Keratinocyte (primary cell): ENCODE measurements at regions not wholly inside any gene's neighbourhood (a gene's known extent, or its start where the extent isn't known, plus 50 kb on each side); places are given as distances from the start of the nearest gene placed in this dataset.

ENCODE experiments used
- DNase-seq: peaks from one replicate; pipeline ENCODE4 v3.0.0-alpha.2; 2011; ENCODE audit warnings: low read depth, missing footprints, low spot score
- FAIRE-seq: peaks from 2 replicates; lab custom pipeline; 2011; peaks lifted over from hg19 to GRCh38; lab: Jason Lieb, UNC
- H2AFZ ChIP-seq: 2 replicates; pipeline ENCODE4 v1.6.0; 2012; ENCODE audit warnings: low read length, control low read depth, inconsistent platforms; ENCODE audit not compliant: control insufficient read depth
- H3K27ac ChIP-seq: 2 replicates; pipeline ENCODE4 v1.5.1; 2011; ENCODE audit warnings: low read length; ENCODE audit not compliant: control insufficient read depth, insufficient read depth
- H3K27me3 ChIP-seq: 3 replicates; pipeline ENCODE4 v1.6.0; 2011; ENCODE audit warnings: low read length; ENCODE audit not compliant: control insufficient read depth, insufficient read depth; ENCODE audit errors: extremely low read depth
- H3K36me3 ChIP-seq, 2 experiments: 2 replicates in 1 of 2; 3 replicates in 1 of 2; pipeline ENCODE4 v1.5.1; 2011; ENCODE audit warnings: low read length in 2 of 2, mild to moderate bottlenecking in 1 of 2; ENCODE audit not compliant: control insufficient read depth in 2 of 2, insufficient read depth in 2 of 2; ENCODE audit errors: extremely low read depth in 1 of 2
- H3K4me1 ChIP-seq: 3 replicates; pipeline ENCODE4 v1.5.1; 2011; ENCODE audit warnings: low read length; ENCODE audit not compliant: control insufficient read depth, insufficient read depth; ENCODE audit errors: extremely low read depth
- H3K4me2 ChIP-seq: 3 replicates; pipeline ENCODE4 v1.6.0; 2011; ENCODE audit warnings: low read depth, low read length; ENCODE audit not compliant: control insufficient read depth, insufficient read depth; ENCODE audit errors: extremely low read depth
- H3K4me3 ChIP-seq, 3 experiments: fragments of 200-600 bp in 1 of 3; sonication (generic) in 1 of 3; 2 replicates in 2 of 3; 3 replicates in 1 of 3; pipeline ENCODE4 v1.5.1; 2011 to 2016; ENCODE audit warnings: low read length in 3 of 3, mild to moderate bottlenecking in 3 of 3, control low read depth in 2 of 3, inconsistent platforms in 1 of 3, low read depth in 1 of 3, mixed read lengths in 1 of 3, mixed run types in 1 of 3, moderate library complexity in 1 of 3; ENCODE audit not compliant: control insufficient read depth in 2 of 3, insufficient read depth in 2 of 3; ENCODE audit errors: extremely low read depth in 1 of 3
- H3K79me2 ChIP-seq: 2 replicates; pipeline ENCODE4 v1.6.0; 2012; ENCODE audit warnings: low read length; ENCODE audit not compliant: control insufficient read depth, insufficient read depth
- H3K9ac ChIP-seq: 3 replicates; pipeline ENCODE4 v1.6.0; 2011; ENCODE audit warnings: low read length; ENCODE audit not compliant: control insufficient read depth, insufficient read depth; ENCODE audit errors: extremely low read depth
- H3K9me1 ChIP-seq: 3 replicates; pipeline ENCODE4 v1.6.0; 2011; ENCODE audit warnings: low read length; ENCODE audit not compliant: control insufficient read depth, insufficient read depth; ENCODE audit errors: extremely low read depth
- H3K9me3 ChIP-seq: 2 replicates; pipeline ENCODE4 v1.5.1; 2012; ENCODE audit warnings: low read depth, low read length; ENCODE audit not compliant: control insufficient read depth
- H4K20me1 ChIP-seq: 3 replicates; pipeline ENCODE4 v1.6.0; 2011; ENCODE audit warnings: low read length; ENCODE audit not compliant: control insufficient read depth, insufficient read depth; ENCODE audit errors: extremely low read depth
- EZH2 ChIP-seq: IDR thresholded peaks from one replicate; pipeline ENCODE4 v1.6.1; 2012; ENCODE audit warnings: inconsistent platforms, mild to moderate bottlenecking, low read length, moderate library complexity
- dilution Hi-C: fragments of 300-500 bp; cut with MboI; formaldehyde crosslinking; loops from one replicate; pipeline ENCODE4 v1.7.0; 2020; ENCODE audit warnings: low sequenced_read_pairs; ENCODE audit not compliant: extremely low pct_ligation_motif_present
- TF ChIP-seq, protein P1 (sequence below), 3 experiments: IDR thresholded peaks in 1 of 3; conservative IDR thresholded peaks in 1 of 3; optimal IDR thresholded peaks in 1 of 3; 2 replicates in 2 of 3; 3 replicates in 1 of 3; pipeline versions ENCODE3 to v1.5.1; 2011; ENCODE audit warnings: low read length in 3 of 3, mild to moderate bottlenecking in 3 of 3, moderate library complexity in 2 of 3, control low read depth in 1 of 3, inconsistent platforms in 1 of 3; ENCODE audit not compliant: insufficient read depth in 2 of 3; ENCODE audit errors: extremely low read depth in 1 of 3

DNA sequence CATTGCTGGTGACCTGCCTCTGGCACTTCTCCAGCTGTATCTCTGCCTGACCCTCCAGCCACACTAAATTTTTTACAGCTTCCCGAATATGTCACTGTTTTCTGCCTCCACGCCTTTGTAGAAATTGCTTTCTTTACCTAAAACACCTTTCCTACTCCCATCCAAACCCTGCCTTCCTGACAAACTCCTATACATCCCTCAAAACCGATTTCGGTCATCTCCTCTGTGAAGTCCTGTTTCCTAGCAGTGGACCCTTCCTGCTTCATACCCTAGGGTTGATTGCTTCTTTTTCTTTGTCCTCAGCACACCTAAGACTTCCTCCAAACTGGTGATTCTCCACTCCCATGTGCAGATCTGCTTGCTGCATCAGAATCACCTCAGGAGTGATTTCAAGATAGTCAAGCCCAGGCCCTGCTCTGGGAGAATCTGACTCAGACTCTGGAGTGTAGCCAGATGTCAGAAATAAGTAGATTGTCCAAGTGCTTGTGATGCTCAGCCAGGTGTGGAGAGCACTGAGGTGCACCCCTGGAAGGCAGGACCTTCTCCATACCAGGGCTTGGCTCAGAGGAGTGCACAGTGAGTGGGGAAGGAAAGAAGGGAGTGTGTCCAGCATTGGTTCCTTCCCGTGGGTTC is 184.2 kb downstream of the COPRS start:
- Histone ChIP-seq H3K27ac (peak overlapping the region; percentile 77), H4K20me1 (no peaks in the 10 kb centered on the region), H3K9me3 (no peaks in the 10 kb centered on the region), H3K4me3 (peak overlapping the region in 1 of 3 experiments; percentile 5), H3K79me2 (no peaks in the 10 kb centered on the region), H3K9me1 (no peaks in the 10 kb centered on the region), H3K36me3 (no peaks in the 10 kb centered on the region), H3K4me1 (peaks cover 22% of the 10 kb centered on the region), H3K9ac (peak overlapping the region; percentile 10), H3K4me2 (peak overlapping the region; percentile 62), H3K27me3 (no peaks in the 10 kb centered on the region), H2AFZ (peak overlapping the region; percentile 2)
- TF ChIP-seq, protein P1, sequence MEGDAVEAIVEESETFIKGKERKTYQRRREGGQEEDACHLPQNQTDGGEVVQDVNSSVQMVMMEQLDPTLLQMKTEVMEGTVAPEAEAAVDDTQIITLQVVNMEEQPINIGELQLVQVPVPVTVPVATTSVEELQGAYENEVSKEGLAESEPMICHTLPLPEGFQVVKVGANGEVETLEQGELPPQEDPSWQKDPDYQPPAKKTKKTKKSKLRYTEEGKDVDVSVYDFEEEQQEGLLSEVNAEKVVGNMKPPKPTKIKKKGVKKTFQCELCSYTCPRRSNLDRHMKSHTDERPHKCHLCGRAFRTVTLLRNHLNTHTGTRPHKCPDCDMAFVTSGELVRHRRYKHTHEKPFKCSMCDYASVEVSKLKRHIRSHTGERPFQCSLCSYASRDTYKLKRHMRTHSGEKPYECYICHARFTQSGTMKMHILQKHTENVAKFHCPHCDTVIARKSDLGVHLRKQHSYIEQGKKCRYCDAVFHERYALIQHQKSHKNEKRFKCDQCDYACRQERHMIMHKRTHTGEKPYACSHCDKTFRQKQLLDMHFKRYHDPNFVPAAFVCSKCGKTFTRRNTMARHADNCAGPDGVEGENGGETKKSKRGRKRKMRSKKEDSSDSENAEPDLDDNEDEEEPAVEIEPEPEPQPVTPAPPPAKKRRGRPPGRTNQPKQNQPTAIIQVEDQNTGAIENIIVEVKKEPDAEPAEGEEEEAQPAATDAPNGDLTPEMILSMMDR (optimal IDR thresholded peaks at IDR 0.05 in 1 of 3, IDR thresholded peaks at IDR 0.05 in 1 of 3, conservative IDR thresholded peaks at IDR 0.05 in 1 of 3; ENCODE audit: extremely low read depth in 1 of 3, insufficient read depth in 2 of 3, low read length in 3 of 3) = no peak
- no peak for TF ChIP-seq EZH2
- DNase-seq (peak; percentile 69), FAIRE-seq (peak; percentile 99)
- dilution Hi-C loops = loop anchor here (25.0 kb wide), 1 partner anchor 88 kb away; no protein-coding TSS in a partner anchor

DNA sequence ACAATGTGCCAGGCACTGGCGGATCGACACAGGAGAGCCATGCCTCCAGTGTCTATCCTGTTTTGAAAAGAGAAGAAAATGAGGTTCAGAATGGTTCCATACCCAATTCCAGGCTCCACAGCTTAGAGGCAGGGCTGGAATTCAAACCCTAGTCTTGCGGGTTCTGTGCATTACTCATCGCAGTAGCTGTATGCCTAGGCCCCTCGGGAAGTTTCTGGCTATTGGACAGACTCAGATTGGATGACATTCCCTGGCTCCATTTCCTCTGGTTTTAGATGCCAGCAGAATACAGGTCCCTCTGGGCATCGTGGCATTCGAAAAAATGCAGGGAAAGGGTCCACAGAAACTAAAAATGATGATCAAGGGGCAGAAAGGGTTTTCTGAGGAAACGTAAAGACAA is 184.7 kb downstream of the COPRS start:
- TF ChIP-seq, protein P1 (optimal IDR thresholded peaks at IDR 0.05 in 1 of 3, IDR thresholded peaks at IDR 0.05 in 1 of 3, conservative IDR thresholded peaks at IDR 0.05 in 1 of 3; ENCODE audit: extremely low read depth in 1 of 3, insufficient read depth in 2 of 3, low read length in 3 of 3) = no peak
- TF ChIP-seq EZH2 = no peak
- Histone ChIP-seq H3K79me2 (no peaks in the 10 kb centered on the region), H2AFZ (peak overlapping the region; percentile 41), H3K9me1 (no peaks in the 10 kb centered on the region), H4K20me1 (no peaks in the 10 kb centered on the region), H3K27me3 (no peaks in the 10 kb centered on the region), H3K36me3 (no peaks in the 10 kb centered on the region), H3K27ac (peak overlapping the region; percentile 77), H3K4me1 (peaks cover 22% of the 10 kb centered on the region), H3K4me3 (peak overlapping the region in 1 of 3 experiments; percentile 5), H3K9me3 (no peaks in the 10 kb centered on the region), H3K9ac (peak overlapping the region; percentile 10), H3K4me2 (peak overlapping the region; percentile 62)
- DNase-seq = peak; percentile 40
- dilution Hi-C loops = no loop called here
- no peak for FAIRE-seq
